ENCODE measurements at regions not wholly inside any gene's neighbourhood (a gene's known extent, or its start where the extent isn't known, plus 50 kb on each side); places are given as distances from the start of the nearest gene placed in this dataset.

GRCh38 chr11:70641369-70641768 is 243.0 kb downstream of the CTTN start:
- no peak for TF ChIP-seq CTCF (conservative IDR thresholded peaks at IDR 0.05 in 1 of 2, IDR thresholded peaks at IDR 0.05 in 1 of 2; ENCODE audit: low read depth in 1 of 2, low read length in 2 of 2)
- TF ChIP-seq EZH2 (IDR thresholded peaks at IDR 0.05; ENCODE audit: low read length, missing control alignments), result no peak
